ENCODE measurements at regions not wholly inside any gene's neighbourhood (a gene's known extent, or its start where the extent isn't known, plus 50 kb on each side); places are given as distances from the start of the nearest gene placed in this dataset.

- H3K27ac ChIP-seq (ENCODE audit: low read length) = no peak overlapping the region
- H3K36me3 ChIP-seq (ENCODE audit: control insufficient read depth, insufficient read depth, low read length) = no peaks in the 10 kb centered on the region
- H3K4me3 ChIP-seq (ENCODE audit: low read length) = no peak overlapping the region
- 89% methylated on average over 3 of the region's 4 CpGs for WGBS (ENCODE audit: insufficient coverage, low lambda C conversion rate)
- H3K9me3 ChIP-seq (ENCODE audit: control insufficient read depth, low read depth, low read length) = no peaks in the 10 kb centered on the region
- no peak for DNase-seq
- no peaks in the 10 kb centered on the region for H3K27me3 ChIP-seq (ENCODE audit: control insufficient read depth, insufficient read depth, low read length)
- no peaks in the 10 kb centered on the region for H3K4me1 ChIP-seq (ENCODE audit: control insufficient read depth, insufficient read depth, low read length)
These were observed 179.5 kb downstream of the HNRNPD start for GRCh38 chr4:82194329-82194728.

- DNase-seq = no peak
- no peaks in the 10 kb centered on the region for H3K9me3 ChIP-seq (ENCODE audit: control insufficient read depth, low read depth, low read length)
- no peak overlapping the region for H3K27ac ChIP-seq (ENCODE audit: low read length)
- no peaks in the 10 kb centered on the region for H3K36me3 ChIP-seq (ENCODE audit: control insufficient read depth, insufficient read depth, low read length)
- no peaks in the 10 kb centered on the region for H3K4me1 ChIP-seq (ENCODE audit: control insufficient read depth, insufficient read depth, low read length)
- WGBS (ENCODE audit: insufficient coverage, low lambda C conversion rate) = no CpG with 5 or more reads among the region's 8 CpGs
- H3K4me3 ChIP-seq (ENCODE audit: low read length) = no peak overlapping the region
- no peaks in the 10 kb centered on the region for H3K27me3 ChIP-seq (ENCODE audit: control insufficient read depth, insufficient read depth, low read length)
These were observed 181.6 kb downstream of the HNRNPD start for GRCh38 chr4:82192017-82192673.

- no peak for DNase-seq
- Histone ChIP-seq H3K27me3 (ENCODE audit: control insufficient read depth, insufficient read depth, low read length) (no peaks in the 10 kb centered on the region), H3K9me3 (ENCODE audit: control insufficient read depth, low read depth, low read length) (no peaks in the 10 kb centered on the region), H3K27ac (ENCODE audit: low read length) (no peak overlapping the region), H3K4me3 (ENCODE audit: low read length) (no peak overlapping the region), H3K36me3 (ENCODE audit: control insufficient read depth, insufficient read depth, low read length) (no peaks in the 10 kb centered on the region), H3K4me1 (ENCODE audit: control insufficient read depth, insufficient read depth, low read length) (no peaks in the 10 kb centered on the region)
- WGBS (ENCODE audit: insufficient coverage, low lambda C conversion rate) = 100% methylated on average over 3 of the region's 3 CpGs
These were observed 192.0 kb downstream of the HNRNPD start for GRCh38 chr4:82181789-82182188.

GRCh38 chr4:82172186-82172585, 201.6 kb downstream of the HNRNPD start:
- H3K4me1 ChIP-seq (ENCODE audit: control insufficient read depth, insufficient read depth, low read length) = no peaks in the 10 kb centered on the region
- no peak overlapping the region for H3K4me3 ChIP-seq (ENCODE audit: low read length)
- no peaks in the 10 kb centered on the region for H3K27me3 ChIP-seq (ENCODE audit: control insufficient read depth, insufficient read depth, low read length)
- 100% methylated on average over 1 of the region's 1 CpG for WGBS (ENCODE audit: insufficient coverage, low lambda C conversion rate)
- H3K36me3 ChIP-seq (ENCODE audit: control insufficient read depth, insufficient read depth, low read length) = no peaks in the 10 kb centered on the region
- H3K27ac ChIP-seq (ENCODE audit: low read length) = no peak overlapping the region
- H3K9me3 ChIP-seq (ENCODE audit: control insufficient read depth, low read depth, low read length) = no peaks in the 10 kb centered on the region
- DNase-seq = no peak

- 83% methylated on average over 1 of the region's 1 CpG for WGBS (ENCODE audit: insufficient coverage, low lambda C conversion rate)
- H3K27ac ChIP-seq (ENCODE audit: low read length) = no peak overlapping the region
These were observed 202.1 kb downstream of the HNRNPD start for GRCh38 chr4:82171531-82172155.

GRCh38 chr4:82149750-82150149, 224.0 kb downstream of the HNRNPD start:
- no peaks in the 10 kb centered on the region for H3K36me3 ChIP-seq (ENCODE audit: control insufficient read depth, insufficient read depth, low read length)
- H3K27me3 ChIP-seq (ENCODE audit: control insufficient read depth, insufficient read depth, low read length) = no peaks in the 10 kb centered on the region
- no peak overlapping the region for H3K4me3 ChIP-seq (ENCODE audit: low read length)
- H3K27ac ChIP-seq (ENCODE audit: low read length) = no peak overlapping the region
- H3K4me1 ChIP-seq (ENCODE audit: control insufficient read depth, insufficient read depth, low read length) = no peaks in the 10 kb centered on the region
- no peaks in the 10 kb centered on the region for H3K9me3 ChIP-seq (ENCODE audit: control insufficient read depth, low read depth, low read length)
- DNase-seq = no peak

More at GRCh38 chr4:82171531-82172155, 202.1 kb downstream of the HNRNPD start:
- Histone ChIP-seq H3K4me3 (ENCODE audit: low read length) (no peak overlapping the region), H3K9me3 (ENCODE audit: control insufficient read depth, low read depth, low read length) (no peaks in the 10 kb centered on the region), H3K4me1 (ENCODE audit: control insufficient read depth, insufficient read depth, low read length) (no peaks in the 10 kb centered on the region), H3K27me3 (ENCODE audit: control insufficient read depth, insufficient read depth, low read length) (no peaks in the 10 kb centered on the region), H3K36me3 (ENCODE audit: control insufficient read depth, insufficient read depth, low read length) (no peaks in the 10 kb centered on the region)
- DNase-seq = no peak

GRCh38 chr4:82145850-82146249, 227.9 kb downstream of the HNRNPD start:
- Histone ChIP-seq H3K36me3 (ENCODE audit: control insufficient read depth, insufficient read depth, low read length) (no peaks in the 10 kb centered on the region), H3K27me3 (ENCODE audit: control insufficient read depth, insufficient read depth, low read length) (no peaks in the 10 kb centered on the region), H3K9me3 (ENCODE audit: control insufficient read depth, low read depth, low read length) (no peaks in the 10 kb centered on the region), H3K4me3 (ENCODE audit: low read length) (no peak overlapping the region), H3K27ac (ENCODE audit: low read length) (no peak overlapping the region), H3K4me1 (ENCODE audit: control insufficient read depth, insufficient read depth, low read length) (no peaks in the 10 kb centered on the region)
- no peak for DNase-seq
- WGBS (ENCODE audit: insufficient coverage, low lambda C conversion rate) = 93% methylated on average over 3 of the region's 3 CpGs

GRCh38 chr4:82140422-82140821, 233.4 kb downstream of the HNRNPD start:
- H3K36me3 ChIP-seq (ENCODE audit: control insufficient read depth, insufficient read depth, low read length) = no peaks in the 10 kb centered on the region
- no peaks in the 10 kb centered on the region for H3K9me3 ChIP-seq (ENCODE audit: control insufficient read depth, low read depth, low read length)
- H3K4me1 ChIP-seq (ENCODE audit: control insufficient read depth, insufficient read depth, low read length) = no peaks in the 10 kb centered on the region
- H3K27me3 ChIP-seq (ENCODE audit: control insufficient read depth, insufficient read depth, low read length) = no peaks in the 10 kb centered on the region
- no CpG with 5 or more reads among the region's 2 CpGs for WGBS (ENCODE audit: insufficient coverage, low lambda C conversion rate)
- no peak overlapping the region for H3K27ac ChIP-seq (ENCODE audit: low read length)
- no peak overlapping the region for H3K4me3 ChIP-seq (ENCODE audit: low read length)
- no peak for DNase-seq

GRCh38 chr4:82139287-82139686, 234.5 kb downstream of the HNRNPD start:
- H3K4me3 ChIP-seq (ENCODE audit: low read length) = no peak overlapping the region
- DNase-seq = no peak
- no peaks in the 10 kb centered on the region for H3K36me3 ChIP-seq (ENCODE audit: control insufficient read depth, insufficient read depth, low read length)
- H3K4me1 ChIP-seq (ENCODE audit: control insufficient read depth, insufficient read depth, low read length) = no peaks in the 10 kb centered on the region
- H3K27ac ChIP-seq (ENCODE audit: low read length) = no peak overlapping the region
- no peaks in the 10 kb centered on the region for H3K9me3 ChIP-seq (ENCODE audit: control insufficient read depth, low read depth, low read length)
- no peaks in the 10 kb centered on the region for H3K27me3 ChIP-seq (ENCODE audit: control insufficient read depth, insufficient read depth, low read length)
- 100% methylated on average over 3 of the region's 3 CpGs for WGBS (ENCODE audit: insufficient coverage, low lambda C conversion rate)

- no peaks in the 10 kb centered on the region for H3K9me3 ChIP-seq (ENCODE audit: control insufficient read depth, low read depth, low read length)
- no CpG with 5 or more reads among the region's 4 CpGs for WGBS (ENCODE audit: insufficient coverage, low lambda C conversion rate)
- DNase-seq = no peak
- no peaks in the 10 kb centered on the region for H3K4me1 ChIP-seq (ENCODE audit: control insufficient read depth, insufficient read depth, low read length)
- H3K27me3 ChIP-seq (ENCODE audit: control insufficient read depth, insufficient read depth, low read length) = no peaks in the 10 kb centered on the region
- H3K27ac ChIP-seq (ENCODE audit: low read length) = no peak overlapping the region
- H3K4me3 ChIP-seq (ENCODE audit: low read length) = no peak overlapping the region
- H3K36me3 ChIP-seq (ENCODE audit: control insufficient read depth, insufficient read depth, low read length) = no peaks in the 10 kb centered on the region
These were observed 235.4 kb downstream of the HNRNPD start for GRCh38 chr4:82138374-82138773.
